HG02981 (cell line): ENCODE measurements at regions not wholly inside any gene's neighbourhood (a gene's known extent, or its start where the extent isn't known, plus 50 kb on each side); places are given as distances from the start of the nearest gene placed in this dataset.

Experiments
- ATAC-seq: cut with Tn5 transposase; IDR thresholded peaks from one replicate; pipeline ENCODE4 v1.9.1; 2021; ENCODE audit warnings: mild to moderate bottlenecking, moderate library complexity; ENCODE audit not compliant: unreplicated experiment

GRCh38 chr1:177848577-177848976 is 121.3 kb downstream of the SEC16B start:
- ATAC-seq = no peak

GRCh38 chr1:177847843-177848242 is 122.0 kb downstream of the SEC16B start:
- ATAC-seq = no peak

GRCh38 chr1:177838907-177839485 is 130.9 kb downstream of the SEC16B start:
- no peak for ATAC-seq

GRCh38 chr1:177833631-177834030 is 136.2 kb downstream of the SEC16B start:
- no peak for ATAC-seq

- ATAC-seq = no peak
These were observed 139.2 kb downstream of the SEC16B start for GRCh38 chr1:177830531-177831135.

- ATAC-seq = no peak
These were observed 144.5 kb downstream of the SEC16B start for GRCh38 chr1:177825276-177825901.

- no peak for ATAC-seq
These were observed 145.3 kb downstream of the SEC16B start for GRCh38 chr1:177824508-177824982.

GRCh38 chr1:177820213-177820612 is 149.6 kb downstream of the SEC16B start:
- no peak for ATAC-seq

- peak; percentile 93 for ATAC-seq
These were observed 151.7 kb downstream of the SEC16B start for GRCh38 chr1:177817937-177818875.

- ATAC-seq = no peak
These were observed 157.2 kb downstream of the SEC16B start for GRCh38 chr1:177812650-177813049.

GRCh38 chr1:177812144-177812543 is 157.7 kb downstream of the SEC16B start:
- no peak for ATAC-seq

GRCh38 chr1:177811429-177811828 is 158.4 kb downstream of the SEC16B start:
- ATAC-seq = no peak

GRCh38 chr1:177809819-177810218 is 160.0 kb downstream of the SEC16B start:
- ATAC-seq = peak; percentile 87

GRCh38 chr1:177802304-177802703 is 167.6 kb downstream of the SEC16B start:
- ATAC-seq = no peak

- ATAC-seq = no peak
These were observed 168.1 kb downstream of the SEC16B start for GRCh38 chr1:177801790-177802189.

GRCh38 chr1:177800400-177801088 is 169.3 kb downstream of the SEC16B start:
- peak; percentile 58 for ATAC-seq

GRCh38 chr1:177799746-177800145 is 170.1 kb downstream of the SEC16B start:
- no peak for ATAC-seq

- no peak for ATAC-seq
These were observed 171.2 kb downstream of the SEC16B start for GRCh38 chr1:177798614-177799013.

GRCh38 chr1:177796561-177796960 is 173.3 kb downstream of the SEC16B start:
- no peak for ATAC-seq

GRCh38 chr1:177794376-177794991 is 175.4 kb downstream of the SEC16B start:
- no peak for ATAC-seq
